ENCODE measurements at regions not wholly inside any gene's neighbourhood (a gene's known extent, or its start where the extent isn't known, plus 50 kb on each side); places are given as distances from the start of the nearest gene placed in this dataset.

- H3K9me3 ChIP-seq (ENCODE audit: insufficient read depth, low read length) = peaks cover 15% of the 10 kb centered on the region
- no peak for DNase-seq (ENCODE audit: low read depth, low spot score)
- no peak overlapping the region for H3K4me3 ChIP-seq (ENCODE audit: insufficient read length, low read depth)
- no peaks in the 10 kb centered on the region for H3K4me1 ChIP-seq (ENCODE audit: insufficient read depth, insufficient read length)
- no peak for TF ChIP-seq YY1 (IDR thresholded peaks at IDR 0.05; ENCODE audit: insufficient read depth, insufficient read length)
- TF ChIP-seq SUZ12 (IDR thresholded peaks at IDR 0.05; ENCODE audit: extremely low read depth, insufficient read depth, insufficient read length) = no peak
- TF ChIP-seq ZNF274 (IDR thresholded peaks at IDR 0.05; ENCODE audit: low read depth, low read length) = no peak
- no peaks in the 10 kb centered on the region for H3K36me3 ChIP-seq (ENCODE audit: insufficient read depth, insufficient read length, low read length)
- peaks cover 5% of the 10 kb centered on the region for H3K27me3 ChIP-seq (ENCODE audit: insufficient read depth, insufficient read length)
- H3K9ac ChIP-seq (ENCODE audit: insufficient read length, low read depth) = no peak overlapping the region
Observed at GRCh38 chr1:30596470-30596869, 126.9 kb downstream of the MATN1 start.

GRCh38 chr1:30589083-30589482 lies 134.3 kb downstream of the MATN1 start:
- Histone ChIP-seq H3K36me3 (ENCODE audit: insufficient read depth, insufficient read length, low read length) (no peaks in the 10 kb centered on the region), H3K4me3 (ENCODE audit: insufficient read length, low read depth) (no peak overlapping the region)
- DNase-seq (ENCODE audit: low read depth, low spot score) = no peak

GRCh38 chr1:30588311-30589073 lies 134.9 kb downstream of the MATN1 start:
- no peaks in the 10 kb centered on the region for H3K36me3 ChIP-seq (ENCODE audit: insufficient read depth, insufficient read length, low read length)
- no peak overlapping the region for H3K9ac ChIP-seq (ENCODE audit: insufficient read length, low read depth)
- no peak for DNase-seq (ENCODE audit: low read depth, low spot score)
- H3K4me1 ChIP-seq (ENCODE audit: insufficient read depth, insufficient read length) = no peaks in the 10 kb centered on the region
- TF ChIP-seq YY1 (IDR thresholded peaks at IDR 0.05; ENCODE audit: insufficient read depth, insufficient read length) = no peak
- TF ChIP-seq SUZ12 (IDR thresholded peaks at IDR 0.05; ENCODE audit: extremely low read depth, insufficient read depth, insufficient read length) = no peak
- no peak for TF ChIP-seq ZNF274 (IDR thresholded peaks at IDR 0.05; ENCODE audit: low read depth, low read length)
- no peak overlapping the region for H3K4me3 ChIP-seq (ENCODE audit: insufficient read length, low read depth)
- peaks cover 15% of the 10 kb centered on the region for H3K9me3 ChIP-seq (ENCODE audit: insufficient read depth, low read length)
- H3K27me3 ChIP-seq (ENCODE audit: insufficient read depth, insufficient read length) = no peaks in the 10 kb centered on the region

More at GRCh38 chr1:30589083-30589482, 134.3 kb downstream of the MATN1 start:
- TF ChIP-seq YY1 (IDR thresholded peaks at IDR 0.05; ENCODE audit: insufficient read depth, insufficient read length) = no peak
- TF ChIP-seq SUZ12 (IDR thresholded peaks at IDR 0.05; ENCODE audit: extremely low read depth, insufficient read depth, insufficient read length) = no peak
- no peak for TF ChIP-seq ZNF274 (IDR thresholded peaks at IDR 0.05; ENCODE audit: low read depth, low read length)
- Histone ChIP-seq H3K4me1 (ENCODE audit: insufficient read depth, insufficient read length) (no peaks in the 10 kb centered on the region), H3K9ac (ENCODE audit: insufficient read length, low read depth) (no peak overlapping the region), H3K27me3 (ENCODE audit: insufficient read depth, insufficient read length) (no peaks in the 10 kb centered on the region), H3K9me3 (ENCODE audit: insufficient read depth, low read length) (peaks cover 18% of the 10 kb centered on the region)

- Histone ChIP-seq H3K4me3 (ENCODE audit: insufficient read length, low read depth) (no peak overlapping the region), H3K36me3 (ENCODE audit: insufficient read depth, insufficient read length, low read length) (no peaks in the 10 kb centered on the region), H3K4me1 (ENCODE audit: insufficient read depth, insufficient read length) (no peaks in the 10 kb centered on the region), H3K27me3 (ENCODE audit: insufficient read depth, insufficient read length) (no peaks in the 10 kb centered on the region), H3K9ac (ENCODE audit: insufficient read length, low read depth) (no peak overlapping the region), H3K9me3 (ENCODE audit: insufficient read depth, low read length) (peaks cover 9% of the 10 kb centered on the region; the same call in 1 of the 2 replicates)
- no peak for DNase-seq (ENCODE audit: low read depth, low spot score)
- no peak for TF ChIP-seq YY1 (IDR thresholded peaks at IDR 0.05; ENCODE audit: insufficient read depth, insufficient read length)
- TF ChIP-seq SUZ12 (IDR thresholded peaks at IDR 0.05; ENCODE audit: extremely low read depth, insufficient read depth, insufficient read length) = no peak
- no peak for TF ChIP-seq ZNF274 (IDR thresholded peaks at IDR 0.05; ENCODE audit: low read depth, low read length)
Observed at GRCh38 chr1:30586671-30587070, 136.7 kb downstream of the MATN1 start.

- H3K27me3 ChIP-seq (ENCODE audit: insufficient read depth, insufficient read length) = peaks cover 2% of the 10 kb centered on the region
- no peak overlapping the region for H3K4me3 ChIP-seq (ENCODE audit: insufficient read length, low read depth)
- TF ChIP-seq YY1 (IDR thresholded peaks at IDR 0.05; ENCODE audit: insufficient read depth, insufficient read length) = no peak
- TF ChIP-seq SUZ12 (IDR thresholded peaks at IDR 0.05; ENCODE audit: extremely low read depth, insufficient read depth, insufficient read length) = no peak
- no peak for TF ChIP-seq ZNF274 (IDR thresholded peaks at IDR 0.05; ENCODE audit: low read depth, low read length)
- no peaks in the 10 kb centered on the region for H3K36me3 ChIP-seq (ENCODE audit: insufficient read depth, insufficient read length, low read length)
- no peaks in the 10 kb centered on the region for H3K4me1 ChIP-seq (ENCODE audit: insufficient read depth, insufficient read length)
- no peak for DNase-seq (ENCODE audit: low read depth, low spot score)
- no peaks in the 10 kb centered on the region for H3K9me3 ChIP-seq (ENCODE audit: insufficient read depth, low read length)
- H3K9ac ChIP-seq (ENCODE audit: insufficient read length, low read depth) = no peak overlapping the region
Observed at GRCh38 chr1:30579580-30579979, 143.8 kb downstream of the MATN1 start.

GRCh38 chr1:30575066-30575465 lies 148.3 kb downstream of the MATN1 start:
- DNase-seq (ENCODE audit: low read depth, low spot score) = no peak

GRCh38 chr1:30572192-30572591 lies 151.2 kb downstream of the MATN1 start:
- Histone ChIP-seq H3K27me3 (ENCODE audit: insufficient read depth, insufficient read length) (peaks cover 2% of the 10 kb centered on the region), H3K36me3 (ENCODE audit: insufficient read depth, insufficient read length, low read length) (no peaks in the 10 kb centered on the region), H3K9ac (ENCODE audit: insufficient read length, low read depth) (no peak overlapping the region), H3K9me3 (ENCODE audit: insufficient read depth, low read length) (peaks cover 5% of the 10 kb centered on the region; the same call in 1 of the 2 replicates), H3K4me3 (ENCODE audit: insufficient read length, low read depth) (no peak overlapping the region), H3K4me1 (ENCODE audit: insufficient read depth, insufficient read length) (no peaks in the 10 kb centered on the region)
- DNase-seq (ENCODE audit: low read depth, low spot score) = no peak
- no peak for TF ChIP-seq YY1 (IDR thresholded peaks at IDR 0.05; ENCODE audit: insufficient read depth, insufficient read length)
- TF ChIP-seq SUZ12 (IDR thresholded peaks at IDR 0.05; ENCODE audit: extremely low read depth, insufficient read depth, insufficient read length) = no peak
- no peak for TF ChIP-seq ZNF274 (IDR thresholded peaks at IDR 0.05; ENCODE audit: low read depth, low read length)

More at GRCh38 chr1:30575066-30575465, 148.3 kb downstream of the MATN1 start:
- Histone ChIP-seq H3K4me3 (ENCODE audit: insufficient read length, low read depth) (no peak overlapping the region), H3K4me1 (ENCODE audit: insufficient read depth, insufficient read length) (no peaks in the 10 kb centered on the region), H3K27me3 (ENCODE audit: insufficient read depth, insufficient read length) (peaks cover 2% of the 10 kb centered on the region), H3K9ac (ENCODE audit: insufficient read length, low read depth) (no peak overlapping the region), H3K9me3 (ENCODE audit: insufficient read depth, low read length) (no peaks in the 10 kb centered on the region), H3K36me3 (ENCODE audit: insufficient read depth, insufficient read length, low read length) (no peaks in the 10 kb centered on the region)
- no peak for TF ChIP-seq YY1 (IDR thresholded peaks at IDR 0.05; ENCODE audit: insufficient read depth, insufficient read length)
- no peak for TF ChIP-seq SUZ12 (IDR thresholded peaks at IDR 0.05; ENCODE audit: extremely low read depth, insufficient read depth, insufficient read length)
- TF ChIP-seq ZNF274 (IDR thresholded peaks at IDR 0.05; ENCODE audit: low read depth, low read length) = no peak

All from NT2/D1 (cell line).